GM21423 (cell line): ENCODE measurements at regions not wholly inside any gene's neighbourhood (a gene's known extent, or its start where the extent isn't known, plus 50 kb on each side); places are given as distances from the start of the nearest gene placed in this dataset.
A peak's percentile ranks its signal among the peaks of the same experiment; 100 is the strongest.

Experiments used
- ATAC-seq: cut with Tn5 transposase; IDR thresholded peaks from one replicate; pipeline ENCODE4 v1.9.1; 2021; ENCODE audit warnings: mild to moderate bottlenecking, moderate library complexity; ENCODE audit not compliant: unreplicated experiment

DNA sequence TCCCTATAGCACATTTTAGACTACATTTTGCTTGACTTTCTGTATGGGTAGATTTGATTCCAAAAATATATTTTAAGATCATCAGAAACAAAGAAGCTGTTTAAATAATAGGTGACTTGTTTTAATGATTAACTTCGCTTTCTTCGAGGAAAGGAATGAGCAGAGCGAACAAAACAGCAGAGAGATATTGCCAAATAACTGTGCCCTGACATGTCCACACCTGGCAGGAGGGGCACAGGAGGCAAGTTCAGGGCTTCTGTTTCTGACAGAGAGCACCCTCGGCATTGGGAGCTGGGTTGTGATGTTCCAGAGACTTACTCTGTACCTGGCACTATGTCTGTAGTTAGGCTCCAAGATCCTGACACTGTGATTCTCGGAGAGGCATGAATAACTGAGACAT lies 155.7 kb upstream of the SASH1 start:
- ATAC-seq = no peak

DNA sequence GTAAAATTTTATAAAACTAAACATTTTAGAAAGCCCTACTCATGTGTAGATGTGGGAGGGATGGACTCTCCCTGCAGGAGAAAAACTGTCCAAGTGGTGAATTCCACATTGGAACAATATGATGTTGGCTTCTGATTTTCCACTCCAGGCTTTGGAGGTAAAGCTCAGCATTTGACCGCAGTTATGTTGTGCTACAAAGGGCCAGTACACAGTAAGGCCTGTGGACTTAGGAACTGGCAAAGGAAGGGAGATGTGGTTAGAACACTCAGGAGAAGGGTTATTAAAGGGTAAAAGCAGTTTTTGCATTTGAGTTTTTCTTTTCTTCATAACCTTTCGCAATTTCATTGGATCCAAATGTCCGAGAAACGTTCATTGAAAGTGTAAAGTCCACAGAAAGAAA lies 150.3 kb upstream of the SASH1 start:
- ATAC-seq = no peak

DNA sequence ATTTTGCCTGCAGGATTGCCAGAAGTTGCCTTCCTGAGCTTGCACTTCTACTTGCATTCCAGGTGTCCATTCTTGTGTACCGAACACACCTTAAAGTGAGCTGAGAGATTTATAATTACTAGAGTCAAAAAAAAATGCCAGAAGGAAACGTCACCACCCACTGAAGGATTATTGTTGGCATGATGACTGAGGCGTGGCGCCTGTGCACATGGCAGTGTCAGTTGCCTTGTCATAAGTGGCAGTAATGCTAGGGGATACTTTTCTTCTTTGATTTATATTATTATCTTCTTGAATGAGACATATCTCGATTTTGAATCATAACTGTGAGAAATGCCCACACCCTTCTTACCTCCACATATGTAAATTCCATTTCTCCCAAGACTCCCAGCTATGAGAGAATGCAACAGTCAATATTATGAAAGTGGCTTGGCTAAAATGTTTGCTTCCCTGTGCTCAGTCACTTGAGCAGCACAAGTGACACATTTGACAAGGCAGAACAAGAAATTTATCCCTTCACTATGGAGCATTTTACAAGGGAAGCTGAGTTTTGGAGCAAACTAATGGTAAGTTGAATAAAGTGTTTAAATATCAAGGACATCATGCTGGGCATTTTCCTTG lies 149.5 kb upstream of the SASH1 start:
- no peak for ATAC-seq

DNA sequence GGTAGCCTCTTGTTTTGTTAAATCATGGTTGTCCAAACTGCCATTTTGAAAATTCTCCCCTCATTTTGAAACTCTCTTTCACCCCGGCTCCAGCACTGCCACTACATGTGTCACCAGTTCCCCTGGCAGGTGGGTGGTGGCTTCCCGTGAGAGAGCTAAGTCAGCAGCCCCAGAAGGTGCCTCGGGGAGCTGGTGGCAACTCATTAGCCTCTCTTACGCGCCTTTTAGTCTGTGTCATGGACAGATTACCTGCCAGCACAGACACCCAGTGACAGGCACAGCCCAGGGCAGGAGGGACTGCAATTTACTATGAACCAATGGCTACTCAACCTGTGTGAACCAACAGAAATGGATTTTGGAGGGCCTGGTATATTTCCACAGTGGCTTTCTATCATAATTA lies 147.1 kb upstream of the SASH1 start:
- ATAC-seq = no peak

DNA sequence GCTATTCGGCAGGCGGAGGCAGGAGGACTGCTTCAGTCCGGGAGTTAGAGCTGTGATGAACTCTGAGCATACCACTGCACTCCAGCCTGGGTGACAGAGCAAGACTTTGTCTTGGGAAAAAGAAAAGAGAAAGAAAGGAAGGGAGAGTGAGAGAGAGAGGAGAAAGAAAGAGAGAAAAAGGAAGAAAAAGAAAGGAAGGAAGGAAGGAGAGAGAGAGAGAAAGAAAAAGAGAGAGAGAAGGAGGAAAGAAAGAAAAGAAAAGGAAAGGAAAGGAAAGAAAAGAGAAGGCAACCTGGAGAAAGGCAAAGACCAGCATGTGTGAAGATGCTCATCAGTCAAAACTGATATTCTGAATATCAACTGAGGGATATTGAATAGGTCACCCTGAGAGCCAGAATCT lies 143.1 kb upstream of the SASH1 start:
- no peak for ATAC-seq

DNA sequence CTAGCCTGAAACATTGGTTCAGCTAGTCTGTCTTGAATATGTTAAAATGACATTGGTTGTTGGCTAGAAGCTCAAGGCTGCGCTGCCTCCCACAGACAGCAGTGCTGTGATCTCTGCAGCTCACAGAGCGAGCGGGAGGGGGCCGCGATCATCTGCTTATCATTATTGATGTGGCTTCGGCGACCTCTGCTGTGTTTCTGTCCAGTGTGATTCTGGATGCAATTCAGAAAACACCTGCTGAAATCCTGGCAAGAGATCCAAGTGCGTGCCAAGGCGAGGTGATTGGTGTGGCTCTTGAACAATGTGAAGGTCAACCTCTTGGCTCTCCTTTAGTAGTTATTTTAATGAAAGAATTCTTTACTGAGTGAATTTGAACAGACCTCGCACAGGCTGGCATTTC lies 142.3 kb upstream of the SASH1 start:
- ATAC-seq = no peak

DNA sequence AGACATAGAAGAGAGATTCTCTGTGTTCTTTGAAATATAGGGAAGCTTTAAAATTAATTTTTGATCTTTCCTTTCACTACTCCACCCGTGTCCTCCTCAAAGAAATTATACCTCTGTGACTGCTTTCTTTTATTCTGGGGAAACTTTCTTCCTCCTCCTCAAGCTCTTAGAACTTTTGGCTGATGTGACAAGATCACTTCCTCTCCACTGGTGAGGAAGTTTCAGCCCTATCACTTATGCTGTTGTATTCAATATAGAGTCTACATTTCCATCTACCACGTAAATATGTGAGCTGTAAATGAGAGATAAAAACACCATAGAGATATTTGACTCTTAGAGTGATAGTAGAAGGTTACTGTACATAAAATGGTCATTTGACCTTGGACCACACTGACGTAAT lies 141.9 kb upstream of the SASH1 start:
- no peak for ATAC-seq

DNA sequence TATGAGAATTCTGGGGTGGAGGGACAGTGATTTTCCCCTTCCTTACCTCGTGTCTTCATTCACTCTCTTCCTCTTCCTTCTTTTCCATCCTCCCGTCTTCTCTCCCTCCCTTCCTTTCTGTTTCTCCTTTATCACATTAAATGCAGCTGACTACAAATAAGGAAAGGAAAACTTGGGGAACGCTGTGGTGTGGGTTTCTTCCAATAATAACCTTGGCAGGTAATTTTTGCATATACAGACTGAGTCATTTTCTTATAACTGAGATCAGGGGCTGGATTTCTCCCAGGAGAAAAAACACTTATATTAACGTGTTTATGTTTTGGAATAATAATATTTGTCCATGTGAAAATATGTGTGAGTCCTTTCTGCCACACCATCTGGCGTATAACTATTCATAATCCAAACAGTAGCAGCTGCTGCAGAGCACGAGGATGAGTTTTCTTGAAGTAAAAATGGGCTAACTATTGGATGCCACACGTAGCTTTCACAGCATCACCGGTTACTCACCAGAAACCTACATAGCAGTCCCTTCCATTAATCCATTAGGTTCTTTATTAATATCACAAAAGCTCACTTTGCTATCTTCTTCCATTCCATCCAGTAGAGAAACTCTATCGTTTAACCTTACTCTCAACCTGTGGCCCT lies 139.2 kb upstream of the SASH1 start:
- no peak for ATAC-seq

DNA sequence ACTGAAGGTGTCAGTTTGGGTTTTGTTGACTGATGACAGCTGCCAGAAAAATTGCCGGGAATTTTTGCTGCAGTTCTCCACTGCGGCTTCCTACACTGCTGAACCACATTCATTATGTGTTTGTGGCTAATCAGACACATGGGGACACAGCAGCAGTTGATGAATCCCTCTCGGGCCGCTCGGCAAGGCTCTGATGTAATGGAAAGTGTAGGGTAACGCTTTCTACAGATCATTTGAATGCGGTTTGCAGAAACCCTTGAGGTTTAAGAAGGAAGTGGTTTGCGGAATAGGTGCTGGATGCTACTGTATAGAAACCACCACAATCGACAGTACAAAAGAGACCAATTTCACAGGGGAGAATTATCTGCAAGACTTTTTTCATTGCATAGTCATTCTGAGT lies 138.7 kb upstream of the SASH1 start:
- peak; percentile 100 for ATAC-seq

DNA sequence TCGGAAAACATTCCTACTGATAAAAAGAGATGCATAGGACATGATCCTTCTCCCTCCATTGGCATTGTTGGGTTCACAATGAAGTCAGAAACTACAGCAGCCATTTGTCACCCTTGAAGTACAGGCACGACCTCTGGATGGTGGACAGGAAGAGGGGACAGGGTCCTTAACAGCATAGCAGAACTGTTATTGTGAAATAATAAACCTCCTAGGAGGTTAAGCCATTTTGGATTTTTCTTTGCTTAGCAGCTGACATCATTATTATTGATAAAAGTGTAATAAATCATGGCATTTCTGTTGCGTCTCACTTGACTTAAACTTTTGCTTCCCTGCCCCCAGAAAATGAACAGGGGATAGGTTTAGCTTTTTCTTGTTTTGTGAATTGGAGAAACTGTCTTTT lies 134.3 kb upstream of the SASH1 start:
- ATAC-seq = no peak

DNA sequence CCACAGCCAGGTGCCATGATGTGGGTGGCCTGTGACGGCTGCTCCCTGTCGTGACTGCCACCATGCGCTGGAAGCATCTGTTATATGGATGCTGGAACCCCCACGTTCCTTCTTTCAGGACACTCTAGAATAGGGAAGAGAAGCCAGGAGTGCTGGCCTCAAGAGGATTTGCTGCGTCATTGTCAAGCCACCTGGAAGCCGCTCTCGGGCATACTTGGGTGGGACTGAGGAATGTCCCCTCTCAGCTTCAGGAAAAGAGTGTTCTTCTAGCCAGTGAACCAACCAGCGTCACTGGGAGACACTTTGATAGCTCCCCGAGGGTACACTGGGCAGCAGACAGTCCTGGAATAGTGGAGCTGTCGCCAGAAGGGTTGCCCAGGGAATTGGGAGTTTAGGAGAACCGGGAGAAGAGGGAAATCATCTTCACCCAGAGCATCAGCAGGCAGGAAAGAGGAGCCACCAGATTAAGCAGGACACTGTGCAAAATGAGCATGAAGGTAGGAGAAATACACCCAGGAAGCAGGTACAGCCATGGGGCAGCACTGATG lies 130.8 kb upstream of the SASH1 start:
- ATAC-seq = no peak

DNA sequence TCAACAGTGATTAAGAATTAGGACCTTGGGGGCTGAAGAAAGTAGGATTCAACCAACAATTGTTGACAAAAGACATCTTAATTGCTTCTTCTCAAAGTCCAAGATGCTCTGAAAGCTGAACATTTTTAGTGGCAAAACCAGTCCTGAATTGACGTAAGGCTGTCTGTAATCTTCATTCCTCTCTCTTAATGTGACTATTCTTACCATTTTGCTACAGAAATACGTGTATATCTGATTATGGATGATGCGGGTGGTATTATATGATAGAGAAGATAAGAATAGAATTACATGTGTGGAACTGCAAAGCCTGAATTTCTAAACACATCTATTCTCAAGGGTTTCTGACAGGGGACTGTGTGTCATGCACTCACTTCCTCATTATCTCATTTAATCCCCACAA lies 130.3 kb upstream of the SASH1 start:
- ATAC-seq = no peak

DNA sequence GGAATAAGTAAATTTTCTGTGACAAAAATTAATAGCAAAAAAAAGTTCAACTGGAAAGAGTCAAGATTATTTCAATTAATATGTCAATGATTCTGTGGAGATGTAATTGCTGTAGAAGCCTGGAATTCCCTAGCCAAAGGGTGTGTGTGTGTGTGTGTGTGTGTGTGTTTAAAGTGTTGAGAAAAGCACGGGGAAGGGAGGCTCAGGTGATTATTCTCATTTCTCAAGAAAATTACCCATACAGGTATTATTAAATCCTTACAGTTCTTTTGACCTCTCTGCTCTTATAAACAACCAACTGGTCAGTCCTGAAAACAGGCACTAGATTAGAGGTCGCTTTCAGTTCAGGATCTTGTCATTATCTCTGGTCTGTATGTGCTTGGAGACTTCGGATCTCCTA lies 129.3 kb upstream of the SASH1 start:
- ATAC-seq = no peak

DNA sequence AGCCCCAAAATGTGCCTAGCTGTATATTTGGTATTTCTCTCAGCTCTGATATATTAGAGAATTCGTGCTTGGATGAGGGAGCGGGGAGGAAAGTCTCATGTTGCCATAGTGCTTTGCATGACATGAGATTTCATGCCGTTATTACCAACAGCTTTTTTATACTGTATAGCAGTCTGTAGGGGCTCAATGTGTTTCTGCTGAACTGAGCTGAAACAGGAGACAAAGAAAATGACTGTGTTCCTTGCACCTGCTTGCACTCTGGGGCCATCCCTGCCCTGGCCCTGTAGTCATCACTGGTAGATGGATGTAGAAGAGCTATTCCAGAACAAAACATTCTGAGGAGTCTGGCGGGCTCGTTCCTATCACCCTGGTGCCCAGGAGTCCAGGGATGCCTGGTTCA lies 128.0 kb upstream of the SASH1 start:
- no peak for ATAC-seq

DNA sequence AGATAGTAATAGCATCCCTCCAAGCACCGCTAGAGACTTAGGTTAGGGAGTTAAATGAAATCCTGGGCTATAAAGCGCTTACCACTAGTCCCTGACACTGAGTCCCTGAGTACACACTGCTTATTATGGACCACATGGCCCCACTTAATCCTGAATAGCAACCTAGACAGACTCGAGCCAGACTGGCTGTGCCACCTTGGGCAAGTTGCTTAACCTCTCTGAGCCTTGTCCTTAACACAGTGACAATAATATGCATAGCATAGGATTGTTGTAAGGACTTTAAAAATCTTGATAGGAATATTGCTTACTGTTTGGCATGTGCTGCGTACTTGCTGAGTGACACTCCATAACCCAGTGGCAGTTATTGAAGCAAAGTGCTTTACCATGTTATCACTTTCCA lies 125.6 kb upstream of the SASH1 start:
- ATAC-seq = no peak

DNA sequence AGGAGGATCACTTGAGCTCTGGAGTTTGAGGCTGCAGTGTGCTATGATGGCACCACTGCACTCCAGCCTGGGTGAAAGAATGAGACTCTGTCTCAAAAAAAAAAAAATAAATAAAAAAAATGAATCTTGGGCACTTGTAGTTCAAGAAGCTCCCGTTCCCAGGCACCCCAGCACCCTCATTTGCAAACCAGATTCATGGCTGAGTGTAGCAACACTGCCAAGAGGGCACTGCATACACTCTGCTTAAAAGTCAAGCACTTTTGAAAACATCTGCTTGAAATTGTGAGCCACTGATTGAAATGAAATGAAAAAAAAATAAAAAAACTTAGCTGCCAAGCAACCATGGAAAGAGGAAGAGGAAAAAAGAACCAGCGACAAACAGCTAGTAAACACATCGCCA lies 124.7 kb upstream of the SASH1 start:
- no peak for ATAC-seq

DNA sequence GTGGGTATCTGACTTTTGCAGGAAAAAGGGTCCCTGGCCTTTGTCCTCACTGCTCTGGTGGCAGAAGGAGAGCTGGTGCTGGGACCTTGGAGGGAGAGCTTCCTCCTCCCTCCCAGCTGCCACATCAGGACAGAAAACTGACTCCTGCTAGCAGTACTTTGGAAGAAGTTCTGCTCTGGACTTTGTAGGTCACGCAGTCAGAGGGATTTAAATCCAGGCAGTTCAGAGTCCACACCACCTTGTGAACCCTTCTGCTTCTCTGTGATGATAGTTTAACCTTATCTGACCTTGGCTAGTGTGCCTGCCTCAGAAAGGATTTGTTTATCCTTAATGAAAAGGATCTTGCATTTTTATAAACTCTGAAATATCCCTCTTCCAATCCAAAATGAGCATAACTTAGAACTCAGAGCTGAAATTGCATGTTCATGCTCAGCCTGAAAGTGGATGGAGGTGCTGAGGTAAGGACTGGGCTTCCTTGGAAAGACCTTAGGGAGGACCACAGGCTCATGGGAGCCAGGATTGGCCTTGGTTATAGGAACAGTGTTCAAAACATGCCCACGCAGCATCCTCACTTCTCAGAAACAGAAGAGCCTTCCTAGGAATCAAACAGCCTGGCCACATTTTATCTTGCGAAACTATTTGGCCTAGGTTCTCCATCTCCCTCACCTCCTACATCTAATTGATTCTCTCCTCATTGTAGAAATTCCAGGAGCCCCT lies 123.9 kb upstream of the SASH1 start:
- ATAC-seq = no peak

DNA sequence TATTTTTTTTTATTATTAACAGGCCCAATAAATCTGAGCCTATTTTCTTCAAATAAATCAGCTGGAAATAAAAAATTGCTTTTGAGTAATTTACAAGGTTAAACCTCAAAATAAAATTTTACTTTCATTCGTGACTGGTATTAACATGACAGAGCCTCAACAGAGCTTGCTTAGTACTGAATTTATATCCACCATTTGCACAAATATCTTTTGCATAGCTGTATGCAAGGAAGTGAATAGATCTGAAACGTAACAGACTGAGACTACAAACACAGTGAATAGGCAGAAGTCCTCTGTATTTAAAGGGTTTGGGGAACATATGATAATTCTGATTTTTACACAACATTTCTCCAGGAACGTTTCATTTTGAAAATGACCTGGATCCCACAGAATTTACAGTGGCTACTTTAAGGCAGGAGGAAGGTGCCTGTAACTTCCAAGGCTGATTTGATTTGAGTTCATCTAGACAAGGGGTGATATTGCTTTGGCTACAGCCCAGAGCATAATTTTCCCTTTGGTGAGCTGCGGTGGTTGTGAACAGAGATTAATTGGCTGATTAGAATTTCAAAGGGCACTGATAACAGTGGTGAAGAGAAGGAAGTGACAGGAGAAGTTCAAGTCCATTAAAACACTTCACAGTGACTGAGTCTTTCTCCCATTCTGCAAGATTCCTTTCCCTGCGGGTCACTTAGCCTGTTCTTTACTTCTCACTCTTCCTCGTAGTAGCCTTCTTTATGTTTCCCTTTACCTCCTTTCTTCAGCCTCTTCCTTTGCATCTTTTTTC lies 121.2 kb upstream of the SASH1 start:
- no peak for ATAC-seq

DNA sequence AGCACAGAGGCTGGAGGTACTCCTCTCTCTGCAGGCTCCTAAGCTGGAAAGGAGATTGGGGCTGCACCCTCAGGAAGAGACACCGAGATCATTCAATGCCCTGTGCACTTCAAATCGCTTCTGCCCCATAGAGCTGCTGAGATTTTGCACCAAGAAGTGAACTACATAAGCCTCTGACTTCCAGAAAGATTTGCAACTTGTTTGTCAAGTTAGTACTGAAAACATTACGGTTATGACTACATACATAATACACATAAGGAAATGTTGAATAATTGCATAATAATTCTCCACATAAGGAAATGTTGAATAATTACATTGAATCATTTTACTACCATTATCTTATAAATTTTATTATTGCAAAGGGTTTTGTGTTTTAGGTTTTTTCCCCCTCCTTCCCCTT lies 120.3 kb upstream of the SASH1 start:
- no peak for ATAC-seq

DNA sequence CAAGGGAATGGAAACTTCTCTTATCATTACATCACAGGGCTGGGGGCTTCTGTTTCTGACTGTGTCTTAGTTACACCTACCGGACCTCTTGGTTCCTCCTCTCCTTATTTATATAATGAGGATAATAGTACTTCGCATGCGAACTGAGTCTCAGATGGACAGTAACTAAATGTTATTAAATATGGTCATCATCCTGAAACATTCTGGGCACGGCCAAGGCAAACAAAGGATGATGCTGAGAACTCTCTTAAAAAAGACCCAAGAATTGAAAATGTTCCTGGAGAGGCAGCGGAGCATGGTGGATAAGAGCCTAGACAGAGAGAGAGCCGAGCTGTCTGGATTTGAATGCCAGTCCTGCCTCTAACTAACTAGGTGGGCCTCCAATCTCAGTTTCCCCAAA lies 119.8 kb upstream of the SASH1 start:
- no peak for ATAC-seq

DNA sequence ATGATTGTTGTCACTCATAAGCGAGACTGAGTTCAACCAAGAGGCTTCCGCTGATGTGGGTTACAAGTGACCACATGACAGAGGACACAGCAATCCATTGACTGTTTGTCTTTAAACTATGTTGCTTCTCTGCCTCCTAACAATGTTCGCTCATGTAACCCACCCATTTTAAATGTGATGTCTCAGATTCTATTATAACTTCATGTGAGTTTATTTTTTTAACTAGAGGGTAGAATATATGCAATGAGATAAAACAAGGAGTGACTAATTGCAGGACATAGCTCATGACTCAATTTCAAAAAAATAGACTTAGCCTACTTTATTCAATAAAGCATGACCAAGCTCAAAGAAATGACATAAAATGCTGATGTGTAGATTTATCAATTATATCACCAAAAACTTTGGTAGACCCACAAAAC lies 119.2 kb upstream of the SASH1 start:
- no peak for ATAC-seq
